ENCODE measurements at regions not wholly inside any gene's neighbourhood (a gene's known extent, or its start where the extent isn't known, plus 50 kb on each side); places are given as distances from the start of the nearest gene placed in this dataset.

DNA sequence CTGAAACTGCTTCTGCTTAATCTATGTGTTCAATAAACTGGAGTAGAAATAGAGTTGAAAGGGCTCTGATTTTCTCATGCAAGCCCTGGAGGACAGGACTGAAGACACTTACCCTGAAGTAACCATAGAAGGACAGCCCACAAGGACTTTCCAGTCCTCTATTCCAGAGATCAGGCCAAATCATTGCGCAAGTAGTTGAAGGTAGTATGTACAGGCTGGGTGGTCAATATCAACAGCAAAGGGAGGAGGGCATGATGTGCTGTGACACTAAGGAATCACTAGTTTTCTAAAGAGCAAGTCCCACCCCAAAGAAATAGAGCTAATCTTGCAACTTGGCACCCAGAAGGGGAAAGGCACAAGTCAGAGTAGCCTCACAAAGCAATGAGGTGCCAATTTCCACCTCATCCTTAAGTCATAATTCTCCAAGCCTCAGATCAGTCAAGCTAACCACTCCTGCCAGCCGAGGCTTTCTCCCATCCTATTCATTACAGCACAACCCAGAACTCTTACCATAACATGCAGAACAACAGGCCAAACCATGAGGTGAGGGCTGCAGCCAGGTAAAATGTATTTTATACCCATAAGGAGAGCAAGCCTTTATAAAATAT is 533.5 kb downstream of the TNS1 start:
- Histone ChIP-seq H3K9me2 (ENCODE audit: insufficient read depth, low read length) (no peaks in the 10 kb centered on the region), H3K4me1 (ENCODE audit: insufficient read depth, low read length, poor library complexity, severe bottlenecking) (no peaks in the 10 kb centered on the region), H3K79me2 (ENCODE audit: insufficient read depth, low read depth, low read length) (no peaks in the 10 kb centered on the region), H4K20me1 (ENCODE audit: insufficient read depth, low read length) (no peaks in the 10 kb centered on the region), H3K4me2 (ENCODE audit: low read length) (no peak overlapping the region), H3K9me3 (ENCODE audit: low read length) (no peaks in the 10 kb centered on the region), H3K4me3 (ENCODE audit: low read depth, low read length, poor library complexity, severe bottlenecking) (no peak overlapping the region), H3K36me3 (ENCODE audit: insufficient read depth, low read length) (no peaks in the 10 kb centered on the region), H3K27ac (ENCODE audit: low read depth, low read length, poor library complexity, severe bottlenecking) (no peak overlapping the region), H2AFZ (ENCODE audit: low read length) (no peak overlapping the region)
- DNase-seq (ENCODE audit: low spot score) = no peak
- TF ChIP-seq, protein P1, sequence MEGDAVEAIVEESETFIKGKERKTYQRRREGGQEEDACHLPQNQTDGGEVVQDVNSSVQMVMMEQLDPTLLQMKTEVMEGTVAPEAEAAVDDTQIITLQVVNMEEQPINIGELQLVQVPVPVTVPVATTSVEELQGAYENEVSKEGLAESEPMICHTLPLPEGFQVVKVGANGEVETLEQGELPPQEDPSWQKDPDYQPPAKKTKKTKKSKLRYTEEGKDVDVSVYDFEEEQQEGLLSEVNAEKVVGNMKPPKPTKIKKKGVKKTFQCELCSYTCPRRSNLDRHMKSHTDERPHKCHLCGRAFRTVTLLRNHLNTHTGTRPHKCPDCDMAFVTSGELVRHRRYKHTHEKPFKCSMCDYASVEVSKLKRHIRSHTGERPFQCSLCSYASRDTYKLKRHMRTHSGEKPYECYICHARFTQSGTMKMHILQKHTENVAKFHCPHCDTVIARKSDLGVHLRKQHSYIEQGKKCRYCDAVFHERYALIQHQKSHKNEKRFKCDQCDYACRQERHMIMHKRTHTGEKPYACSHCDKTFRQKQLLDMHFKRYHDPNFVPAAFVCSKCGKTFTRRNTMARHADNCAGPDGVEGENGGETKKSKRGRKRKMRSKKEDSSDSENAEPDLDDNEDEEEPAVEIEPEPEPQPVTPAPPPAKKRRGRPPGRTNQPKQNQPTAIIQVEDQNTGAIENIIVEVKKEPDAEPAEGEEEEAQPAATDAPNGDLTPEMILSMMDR (conservative IDR thresholded peaks at IDR 0.05; ENCODE audit: low read length) = no peak
- TF ChIP-seq EZH2phosphoT487 (IDR thresholded peaks at IDR 0.05; ENCODE audit: borderline replicate concordance, low read depth, low read length) = no peak
- no TSS peak for BruUV-seq (replicated peaks)
- ChIA-PET POLR2A (no interaction called here), CTCF (ENCODE audit: unreplicated experiment) (no interaction called here)
- intact Hi-C loops (cut with micrococcal nuclease; ENCODE audit: unreplicated experiment) = no loop called here

DNA sequence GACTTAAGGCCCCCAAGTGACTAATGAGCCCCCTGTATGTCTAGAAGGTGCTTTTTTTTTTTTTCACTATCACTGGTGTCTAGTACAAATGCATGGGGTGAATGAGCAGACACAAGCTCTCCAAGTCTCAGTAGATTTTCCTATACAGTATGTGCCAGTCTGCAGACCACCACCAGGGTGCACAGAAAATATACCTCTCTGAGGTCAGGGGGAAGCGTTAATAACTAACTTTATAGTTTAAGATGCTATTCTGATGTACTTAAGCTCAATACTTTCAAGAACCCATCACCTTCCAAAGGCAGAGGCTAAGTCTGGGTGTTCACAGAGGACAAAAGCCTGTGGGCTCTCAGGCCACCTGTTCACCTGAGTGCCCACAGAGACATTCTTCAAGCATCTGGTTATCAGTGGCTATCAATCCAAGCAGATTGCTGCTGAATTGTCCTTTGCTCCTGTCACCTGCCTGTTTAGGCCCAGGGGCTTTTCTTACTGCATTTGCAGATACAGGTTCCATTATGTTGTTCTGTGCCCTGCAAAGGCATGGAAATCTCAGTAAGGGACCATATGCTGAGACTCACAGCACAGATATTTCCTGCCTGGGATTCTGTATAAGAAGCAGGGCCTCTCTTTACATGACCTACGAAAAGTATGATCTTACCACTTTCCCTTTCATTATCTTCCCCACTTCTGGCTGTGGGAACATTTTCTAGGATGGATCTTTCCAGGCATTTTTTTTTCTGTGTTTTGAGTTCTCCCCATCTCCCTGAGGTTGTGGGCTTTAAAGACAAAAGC is 534.6 kb downstream of the TNS1 start:
- Histone ChIP-seq H3K4me1 (ENCODE audit: insufficient read depth, low read length, poor library complexity, severe bottlenecking) (no peaks in the 10 kb centered on the region), H3K9me2 (ENCODE audit: insufficient read depth, low read length) (no peaks in the 10 kb centered on the region), H3K79me2 (ENCODE audit: insufficient read depth, low read depth, low read length) (no peaks in the 10 kb centered on the region), H3K36me3 (ENCODE audit: insufficient read depth, low read length) (no peaks in the 10 kb centered on the region), H4K20me1 (ENCODE audit: insufficient read depth, low read length) (no peaks in the 10 kb centered on the region), H3K4me2 (ENCODE audit: low read length) (no peak overlapping the region), H3K9me3 (ENCODE audit: low read length) (no peaks in the 10 kb centered on the region), H3K4me3 (ENCODE audit: low read depth, low read length, poor library complexity, severe bottlenecking) (no peak overlapping the region), H2AFZ (ENCODE audit: low read length) (no peak overlapping the region), H3K27ac (ENCODE audit: low read depth, low read length, poor library complexity, severe bottlenecking) (no peak overlapping the region)
- TF ChIP-seq EZH2phosphoT487 (IDR thresholded peaks at IDR 0.05; ENCODE audit: borderline replicate concordance, low read depth, low read length) = no peak
- TF ChIP-seq, protein P1 (conservative IDR thresholded peaks at IDR 0.05; ENCODE audit: low read length) = no peak
- intact Hi-C loops (cut with micrococcal nuclease; ENCODE audit: unreplicated experiment) = no loop called here
- no peak for DNase-seq (ENCODE audit: low spot score)
- no TSS peak for BruUV-seq (replicated peaks)
- CTCF ChIA-PET (ENCODE audit: unreplicated experiment) = no interaction called here
- POLR2A ChIA-PET = no interaction called here

DNA sequence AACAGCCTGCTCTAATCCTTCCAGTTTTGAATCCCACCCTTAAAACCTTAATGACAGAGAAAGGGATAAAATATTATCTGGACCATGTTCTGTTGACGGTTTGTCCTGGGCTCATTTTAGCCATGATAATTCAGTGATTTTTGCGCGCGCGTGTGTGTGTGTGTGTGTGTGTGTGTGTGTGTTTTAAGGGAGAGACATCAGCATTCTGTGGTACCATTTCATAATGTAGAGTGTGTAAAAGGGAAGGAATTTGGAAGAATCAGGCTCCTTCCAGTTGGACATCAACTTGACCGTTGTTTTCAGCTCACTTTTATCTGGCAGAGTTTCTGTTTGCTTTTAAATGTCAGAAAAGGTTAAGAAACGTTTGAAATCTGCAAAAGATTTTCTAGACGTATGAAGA is 535.5 kb downstream of the TNS1 start:
- no TSS peak for BruUV-seq (replicated peaks)

More for the DNA sequence above, 535.5 kb downstream of the TNS1 start:
- Histone ChIP-seq H3K4me2 (ENCODE audit: low read length) (no peak overlapping the region), H3K36me3 (ENCODE audit: insufficient read depth, low read length) (no peaks in the 10 kb centered on the region), H3K9me2 (ENCODE audit: insufficient read depth, low read length) (no peaks in the 10 kb centered on the region), H3K27ac (ENCODE audit: low read depth, low read length, poor library complexity, severe bottlenecking) (no peak overlapping the region), H2AFZ (ENCODE audit: low read length) (no peak overlapping the region), H3K4me3 (ENCODE audit: low read depth, low read length, poor library complexity, severe bottlenecking) (no peak overlapping the region), H3K9me3 (ENCODE audit: low read length) (no peaks in the 10 kb centered on the region), H4K20me1 (ENCODE audit: insufficient read depth, low read length) (no peaks in the 10 kb centered on the region), H3K4me1 (ENCODE audit: insufficient read depth, low read length, poor library complexity, severe bottlenecking) (no peaks in the 10 kb centered on the region), H3K79me2 (ENCODE audit: insufficient read depth, low read depth, low read length) (no peaks in the 10 kb centered on the region)
- intact Hi-C loops (cut with micrococcal nuclease; ENCODE audit: unreplicated experiment) = no loop called here
- ChIA-PET POLR2A (interaction anchor here (0.7 kb wide), 1 partner anchor 160 kb away, joined by 4 read pairs; no protein-coding TSS in a partner anchor), CTCF (ENCODE audit: unreplicated experiment) (no interaction called here)
- no peak for TF ChIP-seq EZH2phosphoT487 (IDR thresholded peaks at IDR 0.05; ENCODE audit: borderline replicate concordance, low read depth, low read length)
- TF ChIP-seq, protein P1 (conservative IDR thresholded peaks at IDR 0.05; ENCODE audit: low read length) = no peak
- no peak for DNase-seq (ENCODE audit: low spot score)
